HEK293 (cell line): ENCODE measurements at regions not wholly inside any gene's neighbourhood (a gene's known extent, or its start where the extent isn't known, plus 50 kb on each side); places are given as distances from the start of the nearest gene placed in this dataset.
A peak's percentile ranks its signal among the peaks of the same experiment; 100 is the strongest.

Experiments used
- CTCF ChIA-PET: fragments of 350-600 bp; formaldehyde crosslinking; extraction: SDS; loops from one replicate; lab custom pipeline; 2021; ENCODE audit warnings: antibody characterized with exemption; lab: Yijun Ruan, JAX
- POLR2A ChIA-PET: fragments of 300-600 bp; formaldehyde crosslinking; extraction: SDS; loops from one replicate; lab custom pipeline; 2020; ENCODE audit warnings: antibody characterized with exemption, inconsistent platforms; lab: Yijun Ruan, JAX
- H3K27ac ChIP-seq: fragments of 200-500 bp; sonication (Bioruptor generic); 2 replicates; pipeline ENCODE4 v1.5.1; 2014; ENCODE audit warnings: low read depth, low read length, control low read depth, inconsistent platforms; ENCODE audit errors: extremely low read depth
- H3K36me3 ChIP-seq, 2 experiments: fragments of 200-500 bp in 1 of 2; sonication (Bioruptor generic) in 1 of 2; 1 replicate in 1 of 2; 2 replicates in 1 of 2; pipeline ENCODE4 v1.5.1; 2014 to 2017; ENCODE audit warnings: inconsistent platforms in 2 of 2, low read length in 2 of 2; ENCODE audit not compliant: control insufficient read depth in 2 of 2, insufficient read depth in 1 of 2
- H3K4me1 ChIP-seq: fragments of 200-500 bp; sonication (Bioruptor generic); 2 replicates; pipeline ENCODE4 v1.5.1; 2014; ENCODE audit warnings: mild to moderate bottlenecking, low read length, inconsistent platforms; ENCODE audit not compliant: control insufficient read depth, insufficient read depth
- H3K4me3 ChIP-seq: 2 replicates; pipeline ENCODE4 v1.5.1; 2011; ENCODE audit warnings: low read depth, mild to moderate bottlenecking, control low read depth, low read length, moderate library complexity
- H3K9me3 ChIP-seq: fragments of 200-500 bp; sonication (Bioruptor generic); 2 replicates; pipeline ENCODE4 v1.5.1; 2014; ENCODE audit warnings: low read depth, low read length, inconsistent platforms; ENCODE audit not compliant: control insufficient read depth, insufficient read depth
- ELK4 ChIP-seq: IDR thresholded peaks from 2 replicates; pipeline ENCODE4 v1.6.1; 2011; ENCODE audit warnings: mild to moderate bottlenecking, low read depth, low read length, borderline replicate concordance
- GLI2 ChIP-seq: fragments of 450-650 bp; formaldehyde crosslinking; IDR thresholded peaks from 2 replicates; pipeline ENCODE4; 2017; ENCODE audit warnings: missing biosample characterization, missing genetic modification characterization, low read depth, borderline replicate concordance
- KLF9 ChIP-seq: fragments of 450-650 bp; formaldehyde crosslinking; IDR thresholded peaks from 2 replicates; pipeline ENCODE4 v1.5.1; 2016; ENCODE audit warnings: missing biosample characterization, missing genetic modification characterization, low read depth
- OSR2 ChIP-seq: fragments of 450-650 bp; formaldehyde crosslinking; IDR thresholded peaks from 2 replicates; pipeline ENCODE4 v1.5.1; 2016; ENCODE audit warnings: missing biosample characterization, missing genetic modification characterization
- REPIN1 ChIP-seq: fragments of 450-650 bp; formaldehyde crosslinking; IDR thresholded peaks from 2 replicates; pipeline ENCODE4 v1.5.1; 2017; ENCODE audit warnings: missing biosample characterization, missing genetic modification characterization, low read depth
- SALL2 ChIP-seq: fragments of 450-650 bp; formaldehyde crosslinking; IDR thresholded peaks from 2 replicates; pipeline ENCODE4 v1.5.0; 2017; ENCODE audit warnings: missing biosample characterization, mild to moderate bottlenecking, missing genetic modification characterization, borderline replicate concordance
- SETDB1 ChIP-seq: IDR thresholded peaks from one replicate; pipeline ENCODE4 v1.6.1; 2017; ENCODE audit warnings: mild to moderate bottlenecking, low read length, moderate library complexity, mixed read lengths; ENCODE audit not compliant: insufficient read length
- ZBTB21 ChIP-seq: fragments of 450-650 bp; formaldehyde crosslinking; IDR thresholded peaks from 2 replicates; pipeline ENCODE4 v1.5.1; 2017; ENCODE audit warnings: missing biosample characterization, missing genetic modification characterization
- ZNF133 ChIP-seq: fragments of 450-650 bp; formaldehyde crosslinking; IDR thresholded peaks from 2 replicates; pipeline ENCODE4 v1.5.1; 2016; ENCODE audit warnings: missing biosample characterization, missing genetic modification characterization
- ZNF221 ChIP-seq: fragments of 450-650 bp; formaldehyde crosslinking; IDR thresholded peaks from 2 replicates; pipeline ENCODE4 v1.5.1; 2017; ENCODE audit warnings: missing biosample characterization, missing genetic modification characterization, borderline replicate concordance
- ZNF239 ChIP-seq: fragments of 450-650 bp; formaldehyde crosslinking; IDR thresholded peaks from 2 replicates; pipeline ENCODE4 v1.5.1; 2016; ENCODE audit warnings: missing biosample characterization, missing genetic modification characterization
- ZNF324 ChIP-seq: fragments of 450-650 bp; formaldehyde crosslinking; IDR thresholded peaks from 2 replicates; pipeline ENCODE4 v1.5.1; 2016; ENCODE audit warnings: missing biosample characterization, missing genetic modification characterization
- ZNF362 ChIP-seq: fragments of 450-650 bp; formaldehyde crosslinking; IDR thresholded peaks from 2 replicates; pipeline ENCODE4 v1.5.1; 2016; ENCODE audit warnings: missing biosample characterization, missing genetic modification characterization
- ZNF521 ChIP-seq: fragments of 450-650 bp; formaldehyde crosslinking; IDR thresholded peaks from 2 replicates; pipeline ENCODE4 v1.5.1; 2017; ENCODE audit warnings: missing biosample characterization, mild to moderate bottlenecking, missing genetic modification characterization
- ZNF529 ChIP-seq: fragments of 450-650 bp; formaldehyde crosslinking; IDR thresholded peaks from 2 replicates; pipeline ENCODE4 v1.5.1; 2017; ENCODE audit warnings: missing genetic modification characterization, missing biosample characterization; ENCODE audit not compliant: insufficient replicate concordance
- ZNF530 ChIP-seq: fragments of 450-650 bp; formaldehyde crosslinking; IDR thresholded peaks from 2 replicates; pipeline ENCODE4 v1.5.1; 2016; ENCODE audit warnings: low read depth, missing biosample characterization, missing genetic modification characterization
- ZNF544 ChIP-seq: fragments of 450-650 bp; formaldehyde crosslinking; IDR thresholded peaks from 2 replicates; pipeline ENCODE4 v1.5.0; 2017; ENCODE audit warnings: missing biosample characterization, missing genetic modification characterization
- ZNF555 ChIP-seq: fragments of 450-650 bp; formaldehyde crosslinking; conservative IDR thresholded peaks from 2 replicates; pipeline ENCODE4 v1.5.1; 2017; ENCODE audit warnings: missing biosample characterization, mild to moderate bottlenecking, missing genetic modification characterization, inconsistent platforms
- ZNF600 ChIP-seq: fragments of 450-650 bp; formaldehyde crosslinking; IDR thresholded peaks from 2 replicates; pipeline ENCODE4 v1.5.1; 2016; ENCODE audit warnings: missing biosample characterization, missing genetic modification characterization
- ZNF629 ChIP-seq: fragments of 450-650 bp; formaldehyde crosslinking; IDR thresholded peaks from 2 replicates; pipeline ENCODE4 v1.5.1; 2017; ENCODE audit warnings: missing biosample characterization, missing genetic modification characterization
- ZNF664 ChIP-seq: fragments of 450-650 bp; formaldehyde crosslinking; IDR thresholded peaks from 2 replicates; pipeline ENCODE4 v1.5.1; 2016; ENCODE audit warnings: missing biosample characterization, missing genetic modification characterization
- ZNF792 ChIP-seq: fragments of 450-650 bp; formaldehyde crosslinking; IDR thresholded peaks from 2 replicates; pipeline ENCODE4 v1.5.1; 2016; ENCODE audit warnings: missing biosample characterization, missing genetic modification characterization
- TF ChIP-seq, protein P1 (sequence below): fragments of 450-650 bp; formaldehyde crosslinking; IDR thresholded peaks from 2 replicates; pipeline ENCODE4 v1.5.1; 2016; ENCODE audit warnings: missing biosample characterization, missing genetic modification characterization, low read depth
- TF ChIP-seq, protein P2 (sequence below): fragments of 450-650 bp; formaldehyde crosslinking; IDR thresholded peaks from 2 replicates; pipeline ENCODE4 v1.5.1; 2016; ENCODE audit warnings: missing biosample characterization, missing genetic modification characterization

DNA sequence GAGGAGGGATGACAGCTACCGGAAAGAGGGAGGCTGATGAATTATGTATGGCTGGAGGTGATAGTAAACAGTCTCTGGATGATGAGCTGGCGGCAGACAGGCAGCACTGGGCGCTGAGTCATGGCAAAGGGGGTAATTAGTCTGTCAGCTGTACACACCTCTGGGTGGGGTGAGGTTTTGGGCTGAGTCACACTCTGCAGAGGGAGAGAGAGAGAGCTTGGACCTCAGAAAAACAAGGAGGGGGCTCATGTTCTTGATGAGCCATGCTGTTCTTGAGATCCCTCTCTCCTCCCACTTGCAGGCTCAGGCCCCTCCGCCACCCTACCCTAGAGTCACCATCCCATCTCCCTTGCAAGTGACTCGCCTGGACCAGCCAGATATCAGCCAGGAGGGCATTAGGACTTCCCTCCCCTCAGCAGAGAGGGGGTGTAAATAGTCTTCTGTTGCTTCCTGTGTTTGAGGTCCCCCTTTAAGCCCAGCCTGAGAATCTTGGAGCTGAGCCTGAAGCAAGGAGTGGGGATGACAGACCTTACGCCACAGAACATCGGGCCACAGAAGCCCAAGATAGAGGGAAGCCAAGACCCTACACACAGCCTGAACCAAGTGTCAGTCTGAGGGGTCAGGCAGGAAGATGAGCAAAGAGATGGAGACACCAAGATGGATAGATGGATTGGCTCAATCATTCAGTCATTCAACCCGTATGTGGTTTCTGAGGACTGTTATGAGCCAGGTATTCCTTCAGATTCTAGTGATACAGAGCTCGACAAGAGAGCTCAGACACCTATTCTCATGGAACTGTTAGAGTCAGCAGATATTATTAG, 383.2 kb upstream of the CCL2 start (continued):
- TF ChIP-seq ZNF239 (tag by site-specific recombination), result no peak
- no peak for TF ChIP-seq GLI2 (tag by site-specific recombination)
- peak; percentile 63; the same call in 1 of the 2 replicates for TF ChIP-seq ZBTB21 (tag by site-specific recombination)
- no peak for TF ChIP-seq KLF9 (tag by site-specific recombination)
- no peak for TF ChIP-seq ZNF529
- TF ChIP-seq, protein P1, sequence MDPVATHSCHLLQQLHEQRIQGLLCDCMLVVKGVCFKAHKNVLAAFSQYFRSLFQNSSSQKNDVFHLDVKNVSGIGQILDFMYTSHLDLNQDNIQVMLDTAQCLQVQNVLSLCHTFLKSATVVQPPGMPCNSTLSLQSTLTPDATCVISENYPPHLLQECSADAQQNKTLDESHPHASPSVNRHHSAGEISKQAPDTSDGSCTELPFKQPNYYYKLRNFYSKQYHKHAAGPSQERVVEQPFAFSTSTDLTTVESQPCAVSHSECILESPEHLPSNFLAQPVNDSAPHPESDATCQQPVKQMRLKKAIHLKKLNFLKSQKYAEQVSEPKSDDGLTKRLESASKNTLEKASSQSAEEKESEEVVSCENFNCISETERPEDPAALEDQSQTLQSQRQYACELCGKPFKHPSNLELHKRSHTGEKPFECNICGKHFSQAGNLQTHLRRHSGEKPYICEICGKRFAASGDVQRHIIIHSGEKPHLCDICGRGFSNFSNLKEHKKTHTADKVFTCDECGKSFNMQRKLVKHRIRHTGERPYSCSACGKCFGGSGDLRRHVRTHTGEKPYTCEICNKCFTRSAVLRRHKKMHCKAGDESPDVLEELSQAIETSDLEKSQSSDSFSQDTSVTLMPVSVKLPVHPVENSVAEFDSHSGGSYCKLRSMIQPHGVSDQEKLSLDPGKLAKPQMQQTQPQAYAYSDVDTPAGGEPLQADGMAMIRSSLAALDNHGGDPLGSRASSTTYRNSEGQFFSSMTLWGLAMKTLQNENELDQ, result no peak
- TF ChIP-seq ZNF629 (tag by site-specific recombination), result peak; percentile 65
- TF ChIP-seq, all 188 proteins: peak for 17

GRCh38 chr17:33873201-33873617, 381.9 kb upstream of the CCL2 start:
- CTCF ChIA-PET, result interaction anchor here (1.0 to 1.6 kb wide), 2 partner anchors 94 to 274 kb away, joined by 4 to 5 read pairs; no protein-coding TSS in a partner anchor
- POLR2A ChIA-PET, result no interaction called here

GRCh38 chr17:33874617-33875060, 380.4 kb upstream of the CCL2 start:
- Histone ChIP-seq H3K27ac (no peak overlapping the region), H3K36me3 (no peaks in the 10 kb centered on the region), H3K4me1 (peaks cover 5% of the 10 kb centered on the region; the same call in 1 of the 2 replicates), H3K9me3 (no peaks in the 10 kb centered on the region), H3K4me3 (no peak overlapping the region)
- POLR2A ChIA-PET, result no interaction called here
- CTCF ChIA-PET, result interaction anchor here (1.6 kb wide), 1 partner anchor 95 kb away, joined by 5 read pairs; no protein-coding TSS in a partner anchor
- no peak for TF ChIP-seq ZNF521

More at GRCh38 chr17:33873201-33873617, 381.9 kb upstream of the CCL2 start:
- H3K4me3 ChIP-seq, result no peak overlapping the region
- no peak overlapping the region for H3K27ac ChIP-seq
- TF ChIP-seq ZNF664 (tag by site-specific recombination) (no peak), ZNF362 (tag by site-specific recombination) (no peak), ELK4 (no peak), SALL2 (no peak), ZNF324 (tag by site-specific recombination) (no peak)
- H3K36me3 ChIP-seq, result no peaks in the 10 kb centered on the region
- H3K9me3 ChIP-seq, result no peaks in the 10 kb centered on the region
- H3K4me1 ChIP-seq, result peaks cover 5% of the 10 kb centered on the region; the same call in 1 of the 2 replicates

DNA sequence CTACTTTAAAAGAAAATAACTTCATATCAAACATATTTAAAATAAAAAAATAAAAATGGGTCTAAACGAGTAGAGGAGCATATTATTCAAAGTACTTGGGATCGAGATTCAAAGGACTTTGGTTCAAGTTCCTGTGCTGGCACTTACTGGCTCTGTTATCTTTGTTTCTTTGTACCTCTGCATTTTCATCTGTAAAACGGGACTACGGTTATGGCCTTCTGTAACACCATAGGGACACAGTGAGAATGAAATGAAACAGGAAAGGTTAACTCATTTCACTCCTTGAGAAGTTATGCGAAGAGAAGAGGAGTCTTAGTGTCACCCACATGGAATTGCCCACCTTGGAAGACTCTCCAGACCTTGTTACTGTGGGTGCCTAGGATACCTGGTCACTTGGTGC, 379.1 kb upstream of the CCL2 start:
- Histone ChIP-seq H3K36me3 (no peaks in the 10 kb centered on the region), H3K9me3 (no peaks in the 10 kb centered on the region), H3K4me1 (peaks cover 5% of the 10 kb centered on the region; the same call in 1 of the 2 replicates), H3K4me3 (no peak overlapping the region), H3K27ac (no peak overlapping the region)
- ChIA-PET POLR2A (no interaction called here), CTCF (no interaction called here)
- TF ChIP-seq OSR2 (tag by site-specific recombination) (no peak), ZNF544 (tag by site-specific recombination) (no peak), ZNF555 (tag by site-specific recombination) (no peak), ZNF133 (tag by site-specific recombination) (no peak), REPIN1 (no peak), ZNF600 (tag by site-specific recombination) (no peak), SETDB1 (no peak), ZNF221 (tag by site-specific recombination) (no peak), ZNF792 (tag by site-specific recombination) (no peak), ZNF530 (tag by site-specific recombination) (no peak), ZNF664 (tag by site-specific recombination) (no peak)
- TF ChIP-seq, protein P2, sequence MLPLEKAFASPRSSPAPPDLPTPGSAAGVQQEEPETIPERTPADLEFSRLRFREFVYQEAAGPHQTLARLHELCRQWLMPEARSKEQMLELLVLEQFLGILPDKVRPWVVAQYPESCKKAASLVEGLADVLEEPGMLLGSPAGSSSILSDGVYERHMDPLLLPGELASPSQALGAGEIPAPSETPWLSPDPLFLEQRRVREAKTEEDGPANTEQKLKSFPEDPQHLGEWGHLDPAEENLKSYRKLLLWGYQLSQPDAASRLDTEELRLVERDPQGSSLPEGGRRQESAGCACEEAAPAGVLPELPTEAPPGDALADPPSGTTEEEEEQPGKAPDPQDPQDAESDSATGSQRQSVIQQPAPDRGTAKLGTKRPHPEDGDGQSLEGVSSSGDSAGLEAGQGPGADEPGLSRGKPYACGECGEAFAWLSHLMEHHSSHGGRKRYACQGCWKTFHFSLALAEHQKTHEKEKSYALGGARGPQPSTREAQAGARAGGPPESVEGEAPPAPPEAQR, result no peak
